ENCODE measurements at regions not wholly inside any gene's neighbourhood (a gene's known extent, or its start where the extent isn't known, plus 50 kb on each side); places are given as distances from the start of the nearest gene placed in this dataset.

- no peak for TF ChIP-seq EZH2phosphoT487 (IDR thresholded peaks at IDR 0.05; ENCODE audit: borderline replicate concordance, low read length)
- no peak for TF ChIP-seq CTCF (IDR thresholded peaks at IDR 0.05; ENCODE audit: low read depth, low read length, poor library complexity, severe bottlenecking)
- H3K9me3 ChIP-seq (ENCODE audit: control insufficient read depth, insufficient read depth, low read length) = no peaks in the 10 kb centered on the region
- no peaks in the 10 kb centered on the region for H3K27me3 ChIP-seq (ENCODE audit: control insufficient read depth, low read length)
- no peaks in the 10 kb centered on the region for H3F3A ChIP-seq (ENCODE audit: control insufficient read depth, insufficient read depth)
- no peak overlapping the region for H3K4me3 ChIP-seq (ENCODE audit: low read length)
- peaks cover 7% of the 10 kb centered on the region for H3K4me1 ChIP-seq (ENCODE audit: control insufficient read depth, low read length)
- H3K36me3 ChIP-seq (ENCODE audit: control insufficient read depth, low read length) = no peaks in the 10 kb centered on the region
- no peaks in the 10 kb centered on the region for H3K9me2 ChIP-seq (replicated peaks; ENCODE audit: control insufficient read depth, low read length)
- no peaks in the 10 kb centered on the region for H3K79me2 ChIP-seq (ENCODE audit: control insufficient read depth, low read length)
- no peak overlapping the region for H3K27ac ChIP-seq (ENCODE audit: low read depth, low read length)
- H4K20me1 ChIP-seq (ENCODE audit: control insufficient read depth, insufficient read depth, low read depth, low read length) = no peaks in the 10 kb centered on the region
- H3K4me2 ChIP-seq (ENCODE audit: low read length) = no peak overlapping the region
These were observed 685.5 kb downstream of the CPS1 start for GRCh38 chr2:211241891-211242290.

GRCh38 chr2:211247751-211248150 is 691.4 kb downstream of the CPS1 start:
- no peaks in the 10 kb centered on the region for H3K79me2 ChIP-seq (ENCODE audit: control insufficient read depth, low read length)
- H3K9me2 ChIP-seq (replicated peaks; ENCODE audit: control insufficient read depth, low read length) = no peaks in the 10 kb centered on the region
- H4K20me1 ChIP-seq (ENCODE audit: control insufficient read depth, insufficient read depth, low read depth, low read length) = no peaks in the 10 kb centered on the region
- H3K4me1 ChIP-seq (ENCODE audit: control insufficient read depth, low read length) = no peaks in the 10 kb centered on the region
- TF ChIP-seq EZH2phosphoT487 (IDR thresholded peaks at IDR 0.05; ENCODE audit: borderline replicate concordance, low read length) = no peak
- no peak for TF ChIP-seq CTCF (IDR thresholded peaks at IDR 0.05; ENCODE audit: low read depth, low read length, poor library complexity, severe bottlenecking)
- no peaks in the 10 kb centered on the region for H3K36me3 ChIP-seq (ENCODE audit: control insufficient read depth, low read length)
- no peak overlapping the region for H3K27ac ChIP-seq (ENCODE audit: low read depth, low read length)
- no peaks in the 10 kb centered on the region for H3F3A ChIP-seq (ENCODE audit: control insufficient read depth, insufficient read depth)
- no peaks in the 10 kb centered on the region for H3K9me3 ChIP-seq (ENCODE audit: control insufficient read depth, insufficient read depth, low read length)
- no peak overlapping the region for H3K4me2 ChIP-seq (ENCODE audit: low read length)
- H3K4me3 ChIP-seq (ENCODE audit: low read length) = no peak overlapping the region
- no peaks in the 10 kb centered on the region for H3K27me3 ChIP-seq (ENCODE audit: control insufficient read depth, low read length)

- H3K4me3 ChIP-seq (ENCODE audit: low read length) = no peak overlapping the region
- no peak overlapping the region for H3K27ac ChIP-seq (ENCODE audit: low read depth, low read length)
- H3K9me3 ChIP-seq (ENCODE audit: control insufficient read depth, insufficient read depth, low read length) = no peaks in the 10 kb centered on the region
- no peak overlapping the region for H3K4me2 ChIP-seq (ENCODE audit: low read length)
- H3K9me2 ChIP-seq (replicated peaks; ENCODE audit: control insufficient read depth, low read length) = no peaks in the 10 kb centered on the region
- H3K79me2 ChIP-seq (ENCODE audit: control insufficient read depth, low read length) = no peaks in the 10 kb centered on the region
- no peaks in the 10 kb centered on the region for H3K4me1 ChIP-seq (ENCODE audit: control insufficient read depth, low read length)
- TF ChIP-seq EZH2phosphoT487 (IDR thresholded peaks at IDR 0.05; ENCODE audit: borderline replicate concordance, low read length) (no peak), CTCF (IDR thresholded peaks at IDR 0.05; ENCODE audit: low read depth, low read length, poor library complexity, severe bottlenecking) (no peak)
- H3K36me3 ChIP-seq (ENCODE audit: control insufficient read depth, low read length) = no peaks in the 10 kb centered on the region
- no peaks in the 10 kb centered on the region for H4K20me1 ChIP-seq (ENCODE audit: control insufficient read depth, insufficient read depth, low read depth, low read length)
- H3K27me3 ChIP-seq (ENCODE audit: control insufficient read depth, low read length) = no peaks in the 10 kb centered on the region
- no peaks in the 10 kb centered on the region for H3F3A ChIP-seq (ENCODE audit: control insufficient read depth, insufficient read depth)
These were observed 692.4 kb downstream of the CPS1 start for GRCh38 chr2:211248841-211249240.

- H3K79me2 ChIP-seq (ENCODE audit: control insufficient read depth, low read length) = no peaks in the 10 kb centered on the region
- TF ChIP-seq CTCF (IDR thresholded peaks at IDR 0.05; ENCODE audit: low read depth, low read length, poor library complexity, severe bottlenecking) (no peak), EZH2phosphoT487 (IDR thresholded peaks at IDR 0.05; ENCODE audit: borderline replicate concordance, low read length) (no peak)
- H3K36me3 ChIP-seq (ENCODE audit: control insufficient read depth, low read length) = no peaks in the 10 kb centered on the region
- no peaks in the 10 kb centered on the region for H3F3A ChIP-seq (ENCODE audit: control insufficient read depth, insufficient read depth)
- H3K4me3 ChIP-seq (ENCODE audit: low read length) = no peak overlapping the region
- H3K27ac ChIP-seq (ENCODE audit: low read depth, low read length) = no peak overlapping the region
- H3K9me3 ChIP-seq (ENCODE audit: control insufficient read depth, insufficient read depth, low read length) = no peaks in the 10 kb centered on the region
- no peaks in the 10 kb centered on the region for H3K4me1 ChIP-seq (ENCODE audit: control insufficient read depth, low read length)
- H4K20me1 ChIP-seq (ENCODE audit: control insufficient read depth, insufficient read depth, low read depth, low read length) = no peaks in the 10 kb centered on the region
- no peak overlapping the region for H3K4me2 ChIP-seq (ENCODE audit: low read length)
- H3K9me2 ChIP-seq (replicated peaks; ENCODE audit: control insufficient read depth, low read length) = no peaks in the 10 kb centered on the region
- H3K27me3 ChIP-seq (ENCODE audit: control insufficient read depth, low read length) = no peaks in the 10 kb centered on the region
These were observed 694.6 kb downstream of the CPS1 start for GRCh38 chr2:211251016-211251415.
